Heart left ventricle (tissue), 13 donors: ENCODE measurements at regions not wholly inside any gene's neighbourhood (a gene's known extent, or its start where the extent isn't known, plus 50 kb on each side); places are given as distances from the start of the nearest gene placed in this dataset.

Experiments used
- CTCF ChIP-seq, 12 donors: fragments of 200-600 bp; sonication (generic) in 4 of 12; IDR thresholded peaks; one replicate each; pipeline versions ENCODE4 v1.5.0 to v1.8.0; 2018 to 2022; ENCODE audit warnings: antibody characterized with exemption in 12 of 12, mild to moderate bottlenecking in 5 of 12
- POLR2A ChIP-seq, 2 donors: fragments of 450-650 bp; IDR thresholded peaks; one replicate each; pipeline ENCODE4 v1.6.1; 2017; ENCODE audit warnings: antibody characterized with exemption in 2 of 2, mild to moderate bottlenecking in 2 of 2, moderate library complexity in 2 of 2
- donor health status: ischemic (EF 13 %, LVEDD 7.1; RV severe dilation, severe dysfunction).
- donor health status: DM: no; HTN: yes; CAD: no.
- donor health status: DM: no; HTN: no; CAD: no.
- donor health status: ischemic (EF 25% LVEDD 6.9; RV normal size, moderate dysfunction).
- donor health status: ischemic (EF 25% LVEDD 5.7; RV mildly dilated, moderate dysfunction).
- donor health status: ischemic (EF 35%, LVEDD 5.7; RV mildly dilated, moderate dysfunction).
- donor health status: nonischemic (EF 11% LVEDD 7.7; RV severe dilation, severe dysfunction).
- donor health status: DM: yes; HTN: yes; CAD: no.
- donor health status: PGD.
- donor health status: ischemic (EF 29% LVEDD 5.4; RV normal size, mild dysfunction).
- donor health status: nonischemic (EF 23%, LVEDD 6.1; RV moderate dilation, normal function).

GRCh38 chr5:2895876-2896275 lies 144.4 kb upstream of the IRX2 start:
- TF ChIP-seq CTCF (IDR thresholded peaks at IDR 0.05) (no peak), POLR2A (IDR thresholded peaks at IDR 0.05) (no peak)
